ENCODE measurements at regions not wholly inside any gene's neighbourhood (a gene's known extent, or its start where the extent isn't known, plus 50 kb on each side); places are given as distances from the start of the nearest gene placed in this dataset.

GRCh38 chr9:1469996-1470395, 419.8 kb downstream of the DMRT2 start:
- TF ChIP-seq, protein P1, sequence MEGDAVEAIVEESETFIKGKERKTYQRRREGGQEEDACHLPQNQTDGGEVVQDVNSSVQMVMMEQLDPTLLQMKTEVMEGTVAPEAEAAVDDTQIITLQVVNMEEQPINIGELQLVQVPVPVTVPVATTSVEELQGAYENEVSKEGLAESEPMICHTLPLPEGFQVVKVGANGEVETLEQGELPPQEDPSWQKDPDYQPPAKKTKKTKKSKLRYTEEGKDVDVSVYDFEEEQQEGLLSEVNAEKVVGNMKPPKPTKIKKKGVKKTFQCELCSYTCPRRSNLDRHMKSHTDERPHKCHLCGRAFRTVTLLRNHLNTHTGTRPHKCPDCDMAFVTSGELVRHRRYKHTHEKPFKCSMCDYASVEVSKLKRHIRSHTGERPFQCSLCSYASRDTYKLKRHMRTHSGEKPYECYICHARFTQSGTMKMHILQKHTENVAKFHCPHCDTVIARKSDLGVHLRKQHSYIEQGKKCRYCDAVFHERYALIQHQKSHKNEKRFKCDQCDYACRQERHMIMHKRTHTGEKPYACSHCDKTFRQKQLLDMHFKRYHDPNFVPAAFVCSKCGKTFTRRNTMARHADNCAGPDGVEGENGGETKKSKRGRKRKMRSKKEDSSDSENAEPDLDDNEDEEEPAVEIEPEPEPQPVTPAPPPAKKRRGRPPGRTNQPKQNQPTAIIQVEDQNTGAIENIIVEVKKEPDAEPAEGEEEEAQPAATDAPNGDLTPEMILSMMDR (optimal IDR thresholded peaks at IDR 0.05 in 1 of 3, IDR thresholded peaks at IDR 0.05 in 1 of 3, conservative IDR thresholded peaks at IDR 0.05 in 1 of 3; ENCODE audit: extremely low read depth in 1 of 3, insufficient read depth in 2 of 3, low read length in 3 of 3), result no peak
- no peak for TF ChIP-seq EZH2 (IDR thresholded peaks at IDR 0.05; ENCODE audit: low read length)
